Common myeloid progenitor, CD34-positive (primary cell): ENCODE measurements at regions not wholly inside any gene's neighbourhood (a gene's known extent, or its start where the extent isn't known, plus 50 kb on each side); places are given as distances from the start of the nearest gene placed in this dataset.
A peak's percentile ranks its signal among the peaks of the same experiment; 100 is the strongest.

Experiments used
- CTCF ChIA-PET: fragments of 350-600 bp; sonication (Branson Sonifier 250); formaldehyde crosslinking; loops from one replicate; lab custom pipeline; 2021; ENCODE audit warnings: antibody characterized with exemption; lab: Charles Lee
- POLR2A ChIA-PET: fragments of 350-600 bp; sonication (Branson Sonifier 250); formaldehyde crosslinking; loops from one replicate; lab custom pipeline; 2021; ENCODE audit warnings: antibody characterized with exemption; lab: Charles Lee
- DNase-seq, 3 donors: peaks; one replicate each; pipeline versions ENCODE4 v3.0.0 to v3.0.0-alpha.2; 2013
- H3K27ac ChIP-seq, 2 experiments: 1 replicate in 1 of 2; 2 replicates in 1 of 2; pipeline ENCODE4 v1.7.0; 2013; ENCODE audit warnings: inconsistent platforms in 2 of 2, low read length in 2 of 2, mild to moderate bottlenecking in 2 of 2, low read depth in 1 of 2, moderate library complexity in 1 of 2; ENCODE audit not compliant: severe bottlenecking in 2 of 2, insufficient read depth in 1 of 2, poor library complexity in 1 of 2
- H3K27me3 ChIP-seq, 5 experiments: replicated peaks in 2 of 5; 1 replicate in 3 of 5; 2 replicates in 2 of 5; pipeline versions ENCODE4 v1.6.1 to v1.7.0; 2013; ENCODE audit warnings: low read length in 4 of 5, mild to moderate bottlenecking in 2 of 5, moderate library complexity in 2 of 5, inconsistent platforms in 1 of 5; ENCODE audit not compliant: insufficient read depth in 5 of 5, control insufficient read depth in 4 of 5
- H3K36me3 ChIP-seq, 4 experiments: 1 replicate in 2 of 4; 2 replicates in 2 of 4; pipeline versions ENCODE4 v1.6.1 to v1.7.0; 2013; ENCODE audit warnings: low read length in 3 of 4, control low read depth in 1 of 4, mild to moderate bottlenecking in 1 of 4; ENCODE audit not compliant: control insufficient read depth in 4 of 4, insufficient read depth in 4 of 4
- H3K4me1 ChIP-seq, 4 experiments: 1 replicate in 3 of 4; 2 replicates in 1 of 4; pipeline versions ENCODE4 v1.6.1 to v1.7.1; 2013; ENCODE audit warnings: low read length in 3 of 4, mild to moderate bottlenecking in 3 of 4, control low read depth in 1 of 4, inconsistent platforms in 1 of 4, moderate library complexity in 1 of 4; ENCODE audit not compliant: control insufficient read depth in 4 of 4, insufficient read depth in 4 of 4; ENCODE audit errors: control extremely low read depth in 1 of 4
- H3K4me3 ChIP-seq, 7 experiments: 1 replicate in 4 of 7; 2 replicates in 3 of 7; pipeline versions ENCODE4 v1.5.1 to v1.7.0; 2013; ENCODE audit warnings: mild to moderate bottlenecking in 7 of 7, low read length in 6 of 7, moderate library complexity in 6 of 7, inconsistent platforms in 2 of 7, low read depth in 2 of 7, control low read depth in 1 of 7; ENCODE audit not compliant: insufficient read depth in 4 of 7, control insufficient read depth in 1 of 7; ENCODE audit errors: extremely low read depth in 1 of 7
- H3K9me3 ChIP-seq, 5 experiments: 1 replicate in 4 of 5; 2 replicates in 1 of 5; pipeline versions ENCODE4 v1.6.1 to v1.7.1; 2013; ENCODE audit warnings: low read length in 4 of 5, mild to moderate bottlenecking in 2 of 5, inconsistent platforms in 1 of 5, low read depth in 1 of 5, moderate library complexity in 1 of 5; ENCODE audit not compliant: control insufficient read depth in 4 of 5, insufficient read depth in 2 of 5; ENCODE audit errors: control extremely low read depth in 1 of 5
- WGBS: methylation state at CpG from one replicate; pipeline ENCODE4 v1.1.5; 2013; ENCODE audit not compliant: insufficient coverage; 5-methylcytosine and 5-hydroxymethylcytosine counted together

DNA sequence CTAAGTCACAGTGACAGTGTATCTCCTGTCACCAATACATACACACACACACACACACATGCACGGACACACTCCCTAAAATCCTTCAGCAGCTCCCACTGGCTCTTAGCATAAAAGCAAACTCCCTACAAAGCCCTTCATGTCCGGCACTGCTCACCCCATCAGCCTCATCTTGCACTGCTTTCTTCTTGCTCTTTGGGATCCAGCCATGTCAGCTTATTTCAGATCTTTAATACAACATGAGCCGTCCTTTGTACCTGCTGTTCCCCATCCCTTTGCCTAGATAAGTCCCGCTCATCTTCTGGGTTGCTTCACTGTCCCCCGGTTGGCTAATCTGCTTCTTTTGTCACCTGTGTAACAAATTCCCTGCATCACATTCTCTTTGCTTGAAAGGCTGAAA lies 82.1 kb upstream of the VAV3 start:
- H3K4me1 ChIP-seq = peaks cover 37 to 92% (median 65%) of the 10 kb centered on the region in 4 experiments
- H3K27me3 ChIP-seq = no peaks in the 10 kb centered on the region
- DNase-seq = no peak
- no peaks in the 10 kb centered on the region for H3K36me3 ChIP-seq
- no peak overlapping the region for H3K27ac ChIP-seq
- CTCF ChIA-PET = interaction anchor here (0.9 to 4.7 kb wide), 6 partner anchors 30 to 264 kb away, joined by 3 to 35 read pairs (median 9); partner anchors contain the start of gene VAV3
- POLR2A ChIA-PET = interaction anchor here (0.6 kb wide), 1 partner anchor 610 kb away, joined by 3 read pairs; no protein-coding TSS in a partner anchor
- 82% methylated on average over 4 of the region's 5 CpGs for WGBS
- H3K9me3 ChIP-seq = peaks cover 0 to 10% (median 0%) of the 10 kb centered on the region in 5 experiments
- H3K4me3 ChIP-seq = no peak overlapping the region

- H3K36me3 ChIP-seq = no peaks in the 10 kb centered on the region
- no peak overlapping the region for H3K27ac ChIP-seq
- ChIA-PET CTCF (interaction anchor here (0.7 to 4.7 kb wide), 10 partner anchors 24 to 286 kb away, joined by 3 to 35 read pairs (median 6); partner anchors contain the start of gene VAV3), POLR2A (no interaction called here)
- no peak for DNase-seq
- no peaks in the 10 kb centered on the region for H3K27me3 ChIP-seq
- H3K4me3 ChIP-seq = no peak overlapping the region
- peaks cover 30 to 92% (median 64%) of the 10 kb centered on the region in 4 experiments for H3K4me1 ChIP-seq
- WGBS = 100% methylated on average over 2 of the region's 2 CpGs
- peaks cover 0 to 10% (median 0%) of the 10 kb centered on the region in 5 experiments for H3K9me3 ChIP-seq
Observed at GRCh38 chr1:108046026-108046425, 81.0 kb upstream of the VAV3 start.

GRCh38 chr1:108045460-108045859 lies 80.5 kb upstream of the VAV3 start:
- CTCF ChIA-PET = interaction anchor here (0.7 to 4.7 kb wide), 10 partner anchors 26 to 286 kb away, joined by 3 to 35 read pairs (median 6); partner anchors contain the start of gene VAV3
- WGBS = 57% methylated on average over 5 of the region's 7 CpGs
- POLR2A ChIA-PET = no interaction called here
- Histone ChIP-seq H3K36me3 (no peaks in the 10 kb centered on the region), H3K27ac (no peak overlapping the region), H3K9me3 (peaks cover 0 to 10% (median 0%) of the 10 kb centered on the region in 5 experiments), H3K4me3 (no peak overlapping the region), H3K4me1 (peaks cover 26 to 89% (median 59%) of the 10 kb centered on the region in 4 experiments), H3K27me3 (no peaks in the 10 kb centered on the region)
- DNase-seq = peak in 1 of 3 donors; percentile 55

DNA sequence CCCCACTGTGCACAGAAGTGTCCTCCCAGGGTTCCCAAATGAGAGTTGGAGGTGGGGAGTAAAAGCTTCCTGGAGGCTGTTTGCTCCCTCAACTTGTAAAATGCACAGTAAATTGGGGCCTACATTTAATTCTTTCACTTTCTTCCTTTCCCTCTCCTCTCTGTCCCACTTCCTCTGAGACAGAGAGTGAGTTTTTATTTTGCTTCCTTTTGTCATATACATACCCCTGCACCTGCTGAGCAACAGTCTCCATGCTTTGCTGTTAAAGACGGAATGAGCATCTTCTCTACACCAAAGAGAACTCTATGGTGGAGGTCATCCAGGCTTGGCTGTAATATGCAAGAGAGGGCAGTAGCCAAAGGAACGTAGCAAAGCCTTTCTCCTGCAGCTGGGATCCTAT lies 79.3 kb upstream of the VAV3 start:
- no peaks in the 10 kb centered on the region for H3K36me3 ChIP-seq
- ChIA-PET CTCF (interaction anchor here (1.3 to 4.7 kb wide), 5 partner anchors 27 to 104 kb away, joined by 3 to 35 read pairs (median 6); no protein-coding TSS in a partner anchor), POLR2A (no interaction called here)
- peaks cover 15 to 78% (median 48%) of the 10 kb centered on the region in 4 experiments for H3K4me1 ChIP-seq
- DNase-seq = no peak
- no peaks in the 10 kb centered on the region for H3K27me3 ChIP-seq
- H3K4me3 ChIP-seq = peak overlapping the region in 1 of 7 experiments; percentile 10
- no peak overlapping the region for H3K27ac ChIP-seq
- H3K9me3 ChIP-seq = peaks cover 0 to 10% (median 0%) of the 10 kb centered on the region in 5 experiments
- WGBS = no CpG with 5 or more reads among the region's 2 CpGs

DNA sequence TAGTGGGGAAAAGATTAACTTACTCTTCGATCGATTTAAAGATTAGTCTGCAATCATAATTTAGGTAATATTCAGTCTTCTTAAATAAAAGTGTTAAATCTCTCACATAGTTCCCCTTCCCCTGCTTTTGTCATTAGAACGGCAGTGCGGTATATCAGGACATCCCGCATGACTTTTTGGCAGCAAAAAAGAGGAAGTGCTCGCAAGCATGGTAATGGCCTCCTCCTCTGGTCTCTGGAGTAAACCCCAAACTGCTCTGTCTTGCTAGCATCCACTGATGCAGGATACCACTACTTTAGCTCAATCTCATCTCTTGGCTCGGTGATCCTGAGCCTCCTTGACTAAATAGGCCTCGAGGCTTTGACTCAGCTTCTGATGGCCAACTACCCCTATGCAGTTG lies 78.7 kb upstream of the VAV3 start:
- POLR2A ChIA-PET = interaction anchor here (1.0 kb wide), 1 partner anchor 8 kb away, joined by 3 read pairs; no protein-coding TSS in a partner anchor
- Histone ChIP-seq H3K27me3 (no peaks in the 10 kb centered on the region), H3K4me3 (no peak overlapping the region), H3K9me3 (peaks cover 0 to 6% (median 0%) of the 10 kb centered on the region in 5 experiments), H3K36me3 (no peaks in the 10 kb centered on the region), H3K27ac (no peak overlapping the region), H3K4me1 (peaks cover 12 to 72% (median 42%) of the 10 kb centered on the region in 4 experiments)
- DNase-seq = peak; percentile 85 to 97 (median 95)
- CTCF ChIA-PET = interaction anchor here (0.6 to 4.7 kb wide), 5 partner anchors 29 to 258 kb away, joined by 3 to 35 read pairs (median 3); no protein-coding TSS in a partner anchor
- 13% methylated on average over 4 of the region's 8 CpGs for WGBS

GRCh38 chr1:108042610-108043009 lies 77.6 kb upstream of the VAV3 start:
- ChIA-PET POLR2A (interaction anchor here (1.0 kb wide), 1 partner anchor 9 kb away, joined by 3 read pairs; no protein-coding TSS in a partner anchor), CTCF (interaction anchor here (1.2 to 1.6 kb wide), 3 partner anchors 14 to 257 kb away, joined by 3 to 5 read pairs (median 4); no protein-coding TSS in a partner anchor)
- WGBS = no CpG with 5 or more reads among the region's 1 CpG

More at GRCh38 chr1:108042610-108043009, 77.6 kb upstream of the VAV3 start:
- DNase-seq = no peak
- no peaks in the 10 kb centered on the region for H3K9me3 ChIP-seq
- H3K4me1 ChIP-seq = peaks cover 10 to 61% (median 38%) of the 10 kb centered on the region in 4 experiments
- H3K36me3 ChIP-seq = no peaks in the 10 kb centered on the region
- no peak overlapping the region for H3K4me3 ChIP-seq
- no peak overlapping the region for H3K27ac ChIP-seq
- H3K27me3 ChIP-seq = no peaks in the 10 kb centered on the region
